ENCODE measurements at regions not wholly inside any gene's neighbourhood (a gene's known extent, or its start where the extent isn't known, plus 50 kb on each side); places are given as distances from the start of the nearest gene placed in this dataset.

- no peak for ATAC-seq
These were observed 55.8 kb downstream of the IGF2 start for GRCh38 chr11:2083411-2083810.

GRCh38 chr11:2077061-2077802, 62.0 kb downstream of the IGF2 start:
- ATAC-seq: peak; percentile 65

GRCh38 chr11:2076441-2076840, 62.7 kb downstream of the IGF2 start:
- no peak for ATAC-seq

GRCh38 chr11:2074266-2074825, 64.8 kb downstream of the IGF2 start:
- no peak for ATAC-seq

DNA sequence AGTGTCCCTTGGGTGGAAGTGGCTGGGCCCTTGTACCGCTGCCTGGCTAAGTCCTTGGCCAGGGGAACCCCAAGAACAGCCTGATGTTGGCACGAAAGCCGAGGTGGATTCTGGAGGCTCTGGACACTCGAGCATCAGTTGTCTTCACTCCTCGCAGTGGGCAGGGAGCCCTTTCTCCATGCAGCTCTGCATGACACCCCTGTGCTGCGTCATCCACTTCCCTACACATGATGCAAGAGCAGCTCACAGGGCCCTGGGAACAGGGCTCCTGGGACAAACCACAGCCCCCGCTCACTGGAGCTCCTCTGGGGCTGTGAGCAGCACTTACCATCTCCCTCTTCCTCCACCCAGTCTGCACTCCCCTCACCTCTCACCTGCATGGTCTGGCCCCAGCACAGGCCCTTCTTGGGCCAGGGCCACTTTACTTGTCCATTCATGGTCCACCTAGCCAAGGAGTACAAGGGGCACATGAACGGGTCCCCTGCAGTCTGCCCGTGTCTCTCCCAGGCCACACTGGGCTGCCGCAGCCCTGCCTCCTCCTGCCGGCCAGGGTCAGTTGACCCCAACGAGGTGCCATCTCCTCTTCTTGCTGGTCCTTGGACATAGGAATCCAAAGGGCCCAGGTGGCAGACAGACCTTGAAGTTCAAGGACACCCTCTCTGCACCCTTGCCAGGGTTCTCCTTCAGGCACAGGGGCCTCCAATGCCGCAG, 66.5 kb downstream of the IGF2 start:
- no peak for ATAC-seq

- ATAC-seq: no peak
These were observed 67.3 kb downstream of the IGF2 start for GRCh38 chr11:2071748-2072385.

Measured in esophagus mucosa (tissue), 1 donor.